Stimulated activated CD4-positive, alpha-beta T cell treated with anti-CD3 and anti-CD28 coated beads, Interleukin-2, amount 100 ng/mL, for 48 hours (primary cell): ENCODE measurements at regions not wholly inside any gene's neighbourhood (a gene's known extent, or its start where the extent isn't known, plus 50 kb on each side); places are given as distances from the start of the nearest gene placed in this dataset.

Experiments
- DNase-seq, 2 donors: peaks; one replicate each; pipeline ENCODE4 v3.0.0-alpha.2; 2020

- DNase-seq = no peak
These were observed 566.0 kb upstream of the USP15 start for GRCh38 chr12:61694214-61694613.

- no peak for DNase-seq
These were observed 558.7 kb upstream of the USP15 start for GRCh38 chr12:61701471-61701870.

GRCh38 chr12:61706783-61707182 lies 553.4 kb upstream of the USP15 start:
- no peak for DNase-seq

GRCh38 chr12:61713121-61713520 lies 547.1 kb upstream of the USP15 start:
- no peak for DNase-seq

GRCh38 chr12:61717986-61718385 lies 542.2 kb upstream of the USP15 start:
- no peak for DNase-seq

- no peak for DNase-seq
These were observed 520.3 kb upstream of the USP15 start for GRCh38 chr12:61739925-61740324.

GRCh38 chr12:61750604-61751003 lies 509.6 kb upstream of the USP15 start:
- no peak for DNase-seq

- no peak for DNase-seq
These were observed 506.0 kb upstream of the USP15 start for GRCh38 chr12:61754214-61754613.

GRCh38 chr12:61757831-61758505 lies 502.2 kb upstream of the USP15 start:
- no peak for DNase-seq

- DNase-seq = no peak
These were observed 501.5 kb upstream of the USP15 start for GRCh38 chr12:61758661-61759060.

GRCh38 chr12:61765926-61766325 lies 494.3 kb upstream of the USP15 start:
- no peak for DNase-seq

- DNase-seq = no peak
These were observed 479.8 kb upstream of the USP15 start for GRCh38 chr12:61780435-61780834.

- no peak for DNase-seq
These were observed 479.1 kb upstream of the USP15 start for GRCh38 chr12:61781021-61781581.

- no peak for DNase-seq
These were observed 463.4 kb upstream of the USP15 start for GRCh38 chr12:61796846-61797245.

GRCh38 chr12:61797266-61797665 lies 462.9 kb upstream of the USP15 start:
- no peak for DNase-seq

- no peak for DNase-seq
These were observed 461.4 kb upstream of the USP15 start for GRCh38 chr12:61798778-61799177.

GRCh38 chr12:61804301-61804700 lies 455.9 kb upstream of the USP15 start:
- no peak for DNase-seq

GRCh38 chr12:61808856-61809255 lies 451.3 kb upstream of the USP15 start:
- DNase-seq = no peak

GRCh38 chr12:61810486-61810885 lies 449.7 kb upstream of the USP15 start:
- DNase-seq = no peak

- DNase-seq = no peak
These were observed 438.8 kb upstream of the USP15 start for GRCh38 chr12:61821381-61821780.

- DNase-seq = no peak
These were observed 437.1 kb upstream of the USP15 start for GRCh38 chr12:61823102-61823501.

GRCh38 chr12:61846765-61847164 lies 413.4 kb upstream of the USP15 start:
- DNase-seq = no peak

- DNase-seq = no peak
These were observed 411.3 kb upstream of the USP15 start for GRCh38 chr12:61848893-61849292.

- no peak for DNase-seq
These were observed 406.3 kb upstream of the USP15 start for GRCh38 chr12:61853945-61854344.

- DNase-seq = no peak
These were observed 405.3 kb upstream of the USP15 start for GRCh38 chr12:61854902-61855301.
